Endodermal cell (in vitro differentiated cells): ENCODE measurements at regions not wholly inside any gene's neighbourhood (a gene's known extent, or its start where the extent isn't known, plus 50 kb on each side); places are given as distances from the start of the nearest gene placed in this dataset.
"Not testable (repeated sequence)": the region's sequence is repeated elsewhere in the genome, so short reads cannot be mapped to it uniquely, and the experiment has no call there.

Experiments
- DNase-seq: peaks from one replicate; pipeline ENCODE4 v3.0.0-alpha.2; 2017
- H3K27ac ChIP-seq: 2 replicates; pipeline ENCODE4 v1.5.1; 2013; ENCODE audit warnings: mild to moderate bottlenecking, low read depth, low read length, moderate library complexity
- H3K27me3 ChIP-seq: 2 replicates; pipeline ENCODE4 v1.6.1; 2013; ENCODE audit warnings: mild to moderate bottlenecking, low read length, moderate library complexity; ENCODE audit not compliant: insufficient read depth, control insufficient read depth, poor library complexity, severe bottlenecking
- H3K36me3 ChIP-seq: 2 replicates; pipeline ENCODE4 v1.7.0; 2013; ENCODE audit warnings: mild to moderate bottlenecking, low read length, moderate library complexity; ENCODE audit not compliant: control insufficient read depth, insufficient read depth
- H3K4me1 ChIP-seq: one replicate; pipeline ENCODE4 v1.7.0; 2013; ENCODE audit warnings: low read length; ENCODE audit not compliant: control insufficient read depth, insufficient read depth
- H3K4me3 ChIP-seq: 2 replicates; pipeline ENCODE4 v1.5.1; 2013; ENCODE audit warnings: mild to moderate bottlenecking, low read length, moderate library complexity
- H3K9ac ChIP-seq: 2 replicates; pipeline ENCODE4 v1.6.1; 2013; ENCODE audit warnings: mild to moderate bottlenecking, low read length, moderate library complexity; ENCODE audit not compliant: poor library complexity, severe bottlenecking; ENCODE audit errors: extremely low read depth
- H3K9me3 ChIP-seq: 2 replicates; pipeline ENCODE4 v1.6.1; 2013; ENCODE audit warnings: mild to moderate bottlenecking, low read length, moderate library complexity; ENCODE audit not compliant: control insufficient read depth
- H3K27ac Mint-ChIP-seq: 2 replicates; pipeline ENCODE4 v1.8.0; 2020; ENCODE audit warnings: mixed read lengths
- H3K27me3 Mint-ChIP-seq: 2 replicates; pipeline ENCODE4 v1.8.0; 2021; ENCODE audit warnings: mild to moderate bottlenecking, mixed read lengths; ENCODE audit not compliant: insufficient read depth
- H3K36me3 Mint-ChIP-seq: 2 replicates; pipeline ENCODE4 v1.8.0; 2020; ENCODE audit warnings: low read depth, mixed read lengths
- H3K4me1 Mint-ChIP-seq: 2 replicates; pipeline ENCODE4 v1.8.0; 2020; ENCODE audit warnings: mixed read lengths
- H3K4me3 Mint-ChIP-seq: 2 replicates; pipeline ENCODE4 v1.8.0; 2020; ENCODE audit warnings: mild to moderate bottlenecking, moderate library complexity, mixed read lengths
- H3K9me3 Mint-ChIP-seq: 2 replicates; pipeline ENCODE4 v1.8.0; 2020; ENCODE audit warnings: mild to moderate bottlenecking, mixed read lengths
- WGBS, 2 experiments: methylation state at CpG; one replicate each; pipeline versions ENCODE4 v1.1.5 to v1.1.7; 2013; ENCODE audit warnings: missing lambda C conversion rate in 2 of 2, mixed read lengths in 1 of 2; ENCODE audit not compliant: insufficient coverage in 1 of 2, insufficient read length in 1 of 2; 5-methylcytosine and 5-hydroxymethylcytosine counted together
- TF ChIP-seq, protein P1 (sequence below): fragments of 200-600 bp; sonication (generic); conservative IDR thresholded peaks from 2 replicates; pipeline ENCODE4 v1.5.0; 2021; ENCODE audit warnings: antibody characterized with exemption, mild to moderate bottlenecking

DNA sequence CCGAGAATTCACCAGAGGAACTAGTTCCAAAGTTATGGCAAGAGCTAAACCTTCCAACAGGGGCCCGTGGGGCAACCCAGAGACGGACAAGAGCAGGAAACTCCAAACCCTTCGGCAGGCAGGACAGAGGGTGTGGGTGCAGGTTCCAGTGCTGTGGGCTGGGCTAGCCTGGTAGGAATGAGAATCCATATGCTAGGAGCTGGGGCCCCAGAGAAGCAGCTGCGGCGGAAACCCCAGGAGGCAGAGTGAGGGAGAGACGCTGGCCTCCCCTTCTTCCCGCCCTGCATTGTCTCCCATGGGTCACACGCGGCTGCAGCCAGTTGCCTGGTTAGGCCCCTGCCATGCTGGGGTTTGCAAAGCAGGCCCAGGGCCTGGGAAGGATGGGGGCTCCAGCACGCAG is 126.2 kb upstream of the ALDH3B2 start:
- H3K9ac ChIP-seq, H3K27me3 ChIP-seq, H3K36me3 ChIP-seq, H3K27ac ChIP-seq, H3K36me3 Mint-ChIP-seq, DNase-seq, H3K27ac Mint-ChIP-seq, H3K4me3 Mint-ChIP-seq, H3K9me3 ChIP-seq, H3K4me1 ChIP-seq, H3K9me3 Mint-ChIP-seq, H3K4me3 ChIP-seq, H3K27me3 Mint-ChIP-seq: not testable (repeated sequence)
- H3K4me1 Mint-ChIP-seq: peaks cover 16% of the 10 kb centered on the region
- WGBS, 2 experiments: 88 to 92% methylated on average over 6 to 11 of the region's 11 CpGs

DNA sequence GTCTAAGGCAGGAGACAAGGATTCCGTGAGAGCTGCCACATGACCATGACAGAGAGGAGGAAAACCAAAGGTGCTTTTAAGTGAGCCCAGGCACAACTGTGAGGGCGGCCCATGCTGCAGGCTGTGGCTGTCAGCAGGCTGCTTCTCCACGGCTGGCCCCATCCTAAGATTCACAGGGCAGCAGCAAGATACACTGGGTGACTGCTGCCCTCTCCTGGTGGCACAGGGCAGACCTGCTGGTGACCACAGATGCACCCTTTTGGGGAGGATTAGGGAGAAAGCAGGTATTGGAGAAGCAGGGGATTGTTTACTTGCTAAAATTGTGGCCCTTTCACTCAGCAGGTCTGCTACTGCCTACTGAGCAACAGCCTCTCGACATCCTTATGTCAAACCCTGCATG is 125.4 kb upstream of the ALDH3B2 start:
- WGBS, 2 experiments: 0 to 36% methylated on average over 1 to 3 of the region's 4 CpGs
- not testable (repeated sequence) for H3K4me1 ChIP-seq, H3K27ac Mint-ChIP-seq, H3K4me3 ChIP-seq, H3K36me3 ChIP-seq, H3K27me3 Mint-ChIP-seq, H3K9me3 Mint-ChIP-seq, H3K9ac ChIP-seq, H3K36me3 Mint-ChIP-seq, H3K9me3 ChIP-seq, H3K4me3 Mint-ChIP-seq, H3K27ac ChIP-seq, H3K27me3 ChIP-seq
- DNase-seq: peak; percentile 62
- H3K4me1 Mint-ChIP-seq: peaks cover 16% of the 10 kb centered on the region
- TF ChIP-seq, protein P1, sequence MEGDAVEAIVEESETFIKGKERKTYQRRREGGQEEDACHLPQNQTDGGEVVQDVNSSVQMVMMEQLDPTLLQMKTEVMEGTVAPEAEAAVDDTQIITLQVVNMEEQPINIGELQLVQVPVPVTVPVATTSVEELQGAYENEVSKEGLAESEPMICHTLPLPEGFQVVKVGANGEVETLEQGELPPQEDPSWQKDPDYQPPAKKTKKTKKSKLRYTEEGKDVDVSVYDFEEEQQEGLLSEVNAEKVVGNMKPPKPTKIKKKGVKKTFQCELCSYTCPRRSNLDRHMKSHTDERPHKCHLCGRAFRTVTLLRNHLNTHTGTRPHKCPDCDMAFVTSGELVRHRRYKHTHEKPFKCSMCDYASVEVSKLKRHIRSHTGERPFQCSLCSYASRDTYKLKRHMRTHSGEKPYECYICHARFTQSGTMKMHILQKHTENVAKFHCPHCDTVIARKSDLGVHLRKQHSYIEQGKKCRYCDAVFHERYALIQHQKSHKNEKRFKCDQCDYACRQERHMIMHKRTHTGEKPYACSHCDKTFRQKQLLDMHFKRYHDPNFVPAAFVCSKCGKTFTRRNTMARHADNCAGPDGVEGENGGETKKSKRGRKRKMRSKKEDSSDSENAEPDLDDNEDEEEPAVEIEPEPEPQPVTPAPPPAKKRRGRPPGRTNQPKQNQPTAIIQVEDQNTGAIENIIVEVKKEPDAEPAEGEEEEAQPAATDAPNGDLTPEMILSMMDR: peak; percentile 76

DNA sequence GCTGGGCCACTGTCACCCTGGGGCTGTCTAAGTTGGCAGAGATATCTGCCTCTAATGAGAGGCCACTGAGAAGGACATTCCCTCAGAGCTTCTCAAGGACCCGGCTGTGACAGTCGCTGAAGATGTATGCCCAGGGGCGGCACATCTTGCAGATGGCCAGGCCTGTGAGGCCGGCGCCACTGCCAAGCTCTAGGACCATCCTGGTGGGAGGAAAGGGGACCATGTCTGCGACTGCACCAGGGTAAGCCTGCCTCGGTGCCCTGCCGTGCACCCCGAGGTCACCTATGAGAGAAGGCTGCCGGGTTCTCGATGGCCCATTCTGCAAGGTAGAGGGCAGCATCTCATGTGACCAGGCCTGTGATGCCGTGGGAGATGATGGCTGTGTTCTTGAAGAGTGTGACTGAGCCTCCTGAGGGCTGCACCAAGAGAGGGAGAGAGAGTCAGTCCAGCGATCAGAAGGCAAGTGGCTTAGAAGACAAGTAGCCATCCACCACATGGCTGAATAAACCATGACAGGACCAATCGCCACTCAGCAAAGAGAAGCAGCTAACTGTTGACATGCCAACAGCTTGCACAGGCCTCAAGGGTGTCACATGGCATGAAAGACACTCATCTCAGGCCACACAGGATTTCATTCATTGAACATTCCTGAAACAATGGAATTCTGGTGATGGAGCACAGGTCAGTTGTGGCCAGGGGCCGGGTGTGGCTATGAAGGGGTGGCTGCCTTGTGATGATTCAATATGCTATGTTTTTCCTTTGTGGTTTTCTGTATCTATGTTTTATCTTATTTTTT is 123.5 kb upstream of the ALDH3B2 start:
- H3K27me3 Mint-ChIP-seq, H3K4me3 ChIP-seq, H3K9ac ChIP-seq, H3K4me1 ChIP-seq, H3K27ac Mint-ChIP-seq, H3K27me3 ChIP-seq, H3K9me3 Mint-ChIP-seq, H3K27ac ChIP-seq, H3K36me3 ChIP-seq, H3K9me3 ChIP-seq, H3K4me3 Mint-ChIP-seq, DNase-seq, H3K4me1 Mint-ChIP-seq, H3K36me3 Mint-ChIP-seq: not testable (repeated sequence)
- WGBS, 2 experiments: 94% methylated on average over 8 to 14 of the region's 15 CpGs

DNA sequence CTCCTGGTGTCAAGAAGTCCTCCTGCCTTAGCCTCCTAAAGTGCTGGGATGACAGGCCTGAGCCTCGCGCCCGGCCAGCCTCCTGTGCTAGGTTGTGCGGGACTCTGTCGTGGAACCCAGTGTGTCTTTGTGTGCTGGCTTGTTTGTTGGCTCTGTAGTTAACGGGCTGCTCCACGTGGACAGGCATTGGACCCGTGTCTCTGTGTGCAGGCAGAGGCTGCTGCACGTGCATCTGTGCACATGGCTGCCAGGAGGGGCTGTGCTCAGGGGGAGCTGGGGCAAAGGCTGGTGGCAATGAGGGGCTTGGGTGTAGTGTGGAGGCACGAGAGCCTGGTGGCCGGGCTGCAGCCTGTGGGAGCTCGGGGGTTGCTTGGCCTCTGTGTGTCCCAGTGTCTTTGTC is 121.3 kb upstream of the ALDH3B2 start:
- H3K9me3 Mint-ChIP-seq: no peaks in the 10 kb centered on the region
- Histone ChIP-seq H3K9ac (no peak overlapping the region), H3K27me3 (no peaks in the 10 kb centered on the region), H3K4me3 (no peak overlapping the region), H3K27ac (no peak overlapping the region), H3K36me3 (no peaks in the 10 kb centered on the region), H3K9me3 (no peaks in the 10 kb centered on the region), H3K4me1 (no peaks in the 10 kb centered on the region)
- no peak overlapping the region for H3K27ac Mint-ChIP-seq
- TF ChIP-seq, protein P1: no peak
- H3K36me3 Mint-ChIP-seq: peaks cover 4% of the 10 kb centered on the region
- DNase-seq: no peak
- no peak overlapping the region for H3K4me3 Mint-ChIP-seq
- WGBS, 2 experiments: 90 to 91% methylated on average over 2 to 12 of the region's 12 CpGs
- no peaks in the 10 kb centered on the region for H3K27me3 Mint-ChIP-seq
- peaks cover 14% of the 10 kb centered on the region for H3K4me1 Mint-ChIP-seq

DNA sequence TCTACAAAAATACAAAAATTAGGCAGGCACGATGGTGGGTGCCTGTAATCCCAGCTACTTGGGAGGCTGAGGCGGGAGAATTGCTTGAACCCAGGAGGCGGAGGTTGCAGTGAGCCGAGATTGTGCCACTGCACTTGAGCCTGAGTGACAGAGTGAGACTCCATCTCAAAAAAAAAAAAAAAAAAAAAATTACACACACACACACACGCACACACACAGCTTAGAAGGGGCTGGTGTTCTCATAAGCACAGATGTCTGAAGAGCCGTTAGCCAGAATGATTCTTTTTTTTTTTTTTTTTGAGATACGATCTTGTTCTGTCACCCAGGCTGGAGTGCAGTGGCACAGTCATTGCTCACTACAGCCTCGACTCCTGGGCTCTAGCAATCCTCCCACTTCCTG is 119.3 kb upstream of the ALDH3B2 start:
- not testable (repeated sequence) for H3K27me3 ChIP-seq, H3K9me3 ChIP-seq, H3K4me1 ChIP-seq, H3K4me3 ChIP-seq, H3K27ac Mint-ChIP-seq, DNase-seq, H3K9ac ChIP-seq, H3K36me3 Mint-ChIP-seq, H3K9me3 Mint-ChIP-seq, H3K27me3 Mint-ChIP-seq, H3K27ac ChIP-seq, H3K36me3 ChIP-seq, H3K4me3 Mint-ChIP-seq
- WGBS, 2 experiments: 62% methylated on average over 3 of the region's 8 CpGs; no CpG with 5 or more reads in 1 of the 2 experiments
- H3K4me1 Mint-ChIP-seq: peaks cover 15% of the 10 kb centered on the region
